HepG2 (cell line): ENCODE measurements at regions not wholly inside any gene's neighbourhood (a gene's known extent, or its start where the extent isn't known, plus 50 kb on each side); places are given as distances from the start of the nearest gene placed in this dataset.

Experiments used
- ATAC-seq: fragments of 200-7000 bp; cut with Tn5 transposase; 3 replicates; pipeline ENCODE4 v1.9.1; 2020; ENCODE audit warnings: mild to moderate bottlenecking, moderate library complexity
- BruUV-seq: library from RNA; stranded (reverse); fragments of 400-500 nt; replicated peaks from 2 replicates; lab custom pipeline; 2021; lab: Mats Ljungman, UMichigan
- CTCF ChIA-PET: fragments of 300-600 bp; formaldehyde crosslinking; extraction: SDS; loops from one replicate; lab custom pipeline; 2021; ENCODE audit warnings: low total read pairs, inconsistent platforms, low intra/inter-chr PET ratio; lab: Yijun Ruan, JAX
- POLR2A ChIA-PET: fragments of 350-600 bp; sonication (Branson Sonifier 250); formaldehyde crosslinking; loops from one replicate; lab custom pipeline; 2020; ENCODE audit warnings: antibody characterized with exemption, inconsistent platforms; lab: Yijun Ruan, JAX
- DNase-seq: peaks from one replicate; pipeline ENCODE4 v3.0.0-alpha.2; 2015; ENCODE audit warnings: low spot score
- FAIRE-seq: peaks from 3 replicates; lab custom pipeline; 2011; peaks lifted over from hg19 to GRCh38; lab: Jason Lieb, UNC
- H2AFZ ChIP-seq: one replicate; pipeline ENCODE4 v1.6.1; 2011; ENCODE audit warnings: low read length, inconsistent platforms
- H3K27ac ChIP-seq: fragments of 300-600 bp; 3 replicates; pipeline ENCODE4 v1.8.0; 2011; ENCODE audit warnings: mixed run types, mild to moderate bottlenecking, mixed read lengths, low read length, inconsistent platforms; ENCODE audit not compliant: insufficient read depth; ENCODE audit errors: extremely low read length
- H3K27me3 ChIP-seq, 2 experiments: fragments of 200-600 bp in 1 of 2; 2 replicates in 1 of 2; 3 replicates in 1 of 2; pipeline versions ENCODE4 v1.6.0 to v1.8.0; 2011; ENCODE audit warnings: low read length in 2 of 2, mild to moderate bottlenecking in 2 of 2, moderate library complexity in 2 of 2, inconsistent platforms in 1 of 2; ENCODE audit not compliant: insufficient read depth in 2 of 2, control insufficient read depth in 1 of 2
- H3K36me3 ChIP-seq, 2 experiments: fragments of 200-600 bp in 1 of 2; replicated peaks in 1 of 2; 2 replicates in 1 of 2; 3 replicates in 1 of 2; pipeline versions ENCODE4 v1.5.1 to v1.8.0; 2011; ENCODE audit warnings: low read length in 2 of 2, inconsistent platforms in 1 of 2; ENCODE audit not compliant: insufficient read depth in 2 of 2, control insufficient read depth in 1 of 2
- H3K4me1 ChIP-seq: 2 replicates; pipeline ENCODE4 v1.5.1; 2012; ENCODE audit warnings: low read length, inconsistent platforms; ENCODE audit not compliant: insufficient read depth
- H3K4me2 ChIP-seq: 2 replicates; pipeline ENCODE4 v1.6.0; 2011; ENCODE audit warnings: low read depth, low read length, inconsistent platforms
- H3K4me3 ChIP-seq, 3 experiments: fragments of 200-600 bp in 1 of 3; sonication (generic), shearing (Covaris generic) in 1 of 3; replicated peaks in 1 of 3; 2 replicates each; pipeline ENCODE4 v1.5.1; 2011 to 2016; ENCODE audit warnings: low read length in 3 of 3, inconsistent platforms in 2 of 3, low read depth in 2 of 3, mild to moderate bottlenecking in 2 of 3, control low read depth in 1 of 3, mixed read lengths in 1 of 3; ENCODE audit not compliant: insufficient read depth in 1 of 3
- H3K79me2 ChIP-seq: one replicate; pipeline ENCODE4 v1.6.1; 2011; ENCODE audit warnings: low read length, inconsistent platforms; ENCODE audit not compliant: insufficient read depth
- H3K9ac ChIP-seq: 2 replicates; pipeline ENCODE4 v1.6.0; 2011; ENCODE audit warnings: mild to moderate bottlenecking, low read depth, low read length, inconsistent platforms; ENCODE audit not compliant: insufficient read depth
- H3K9me3 ChIP-seq: 2 replicates; pipeline ENCODE4 v1.5.1; 2012; ENCODE audit warnings: mild to moderate bottlenecking, low read length
- H4K20me1 ChIP-seq: 2 replicates; pipeline ENCODE4 v1.6.0; 2011; ENCODE audit warnings: inconsistent platforms, mild to moderate bottlenecking, low read length, moderate library complexity; ENCODE audit not compliant: insufficient read depth
- ATRX ChIP-seq: sonication (generic); formaldehyde crosslinking; IDR thresholded peaks from 2 replicates; pipeline ENCODE4 v1.4.0; 2020; ENCODE audit warnings: missing genetic modification reagents, borderline replicate concordance
- JUN ChIP-seq: sonication (generic); formaldehyde crosslinking; IDR thresholded peaks from 2 replicates; pipeline ENCODE4 v1.4.0; 2020; ENCODE audit warnings: mild to moderate bottlenecking, missing genetic modification reagents
- MEIS1 ChIP-seq: sonication (generic); formaldehyde crosslinking; IDR thresholded peaks from 2 replicates; pipeline ENCODE4 v1.9.0; 2021; ENCODE audit warnings: mild to moderate bottlenecking, missing genetic modification reagents, moderate library complexity, borderline replicate concordance
- RARG ChIP-seq: sonication (generic); formaldehyde crosslinking; IDR thresholded peaks from 2 replicates; pipeline ENCODE4 v1.4.0; 2020; ENCODE audit warnings: low read depth, mild to moderate bottlenecking, missing genetic modification reagents
- RELA ChIP-seq: sonication (generic); formaldehyde crosslinking; IDR thresholded peaks from 2 replicates; pipeline ENCODE4 v1.4.0; 2020; ENCODE audit warnings: missing genetic modification reagents
- SMYD3 ChIP-seq: sonication (generic); formaldehyde crosslinking; IDR thresholded peaks from 2 replicates; pipeline ENCODE4 v1.8.1; 2023; ENCODE audit warnings: mild to moderate bottlenecking, missing genetic modification reagents
- SP4 ChIP-seq: sonication (generic); formaldehyde crosslinking; IDR thresholded peaks from 2 replicates; pipeline ENCODE4 v1.8.1; 2023; ENCODE audit warnings: mild to moderate bottlenecking, missing genetic modification reagents
- SP5 ChIP-seq: IDR thresholded peaks from 2 replicates; pipeline ENCODE4 v1.6.1; 2016; ENCODE audit warnings: low read depth, borderline replicate concordance
- SRSF4 ChIP-seq: fragments of 200-400 bp; formaldehyde crosslinking; IDR thresholded peaks from one replicate; pipeline ENCODE4 v1.6.1; 2018; ENCODE audit warnings: mild to moderate bottlenecking, low read depth, low read length, moderate library complexity; ENCODE audit not compliant: poor library complexity, severe bottlenecking
- TCF7 ChIP-seq: sonication (generic); IDR thresholded peaks from 2 replicates; pipeline ENCODE4 v1.6.1; 2016; ENCODE audit warnings: antibody characterized with exemption, low read depth
- TCF7L2 ChIP-seq: IDR thresholded peaks from 2 replicates; pipeline ENCODE4 v1.6.1; 2011; ENCODE audit warnings: mild to moderate bottlenecking, low read depth, low read length, moderate library complexity
- TEAD2 ChIP-seq: sonication (generic); formaldehyde crosslinking; IDR thresholded peaks from 2 replicates; pipeline ENCODE4 v1.9.0; 2021; ENCODE audit warnings: missing genetic modification reagents
- U2AF1 ChIP-seq: fragments of 200-400 bp; formaldehyde crosslinking; optimal IDR thresholded peaks from 2 replicates; pipeline ENCODE3; 2017; ENCODE audit warnings: mild to moderate bottlenecking, low read depth, low read length
- ZNF441 ChIP-seq: sonication (generic); formaldehyde crosslinking; IDR thresholded peaks from 2 replicates; pipeline ENCODE4 v1.7.0; 2021; ENCODE audit warnings: missing genetic modification reagents, borderline replicate concordance
- ZNF547 ChIP-seq: sonication (generic); formaldehyde crosslinking; IDR thresholded peaks from 2 replicates; pipeline ENCODE4 v1.5.1; 2020; ENCODE audit warnings: mild to moderate bottlenecking, missing genetic modification reagents
- ZNF678 ChIP-seq: sonication (generic); formaldehyde crosslinking; IDR thresholded peaks from 2 replicates; pipeline ENCODE4 v1.4.0; 2020; ENCODE audit warnings: mild to moderate bottlenecking, missing genetic modification reagents
- in situ Hi-C: cut with HindIII; loops from 2 replicates; pipeline ENCODE4 v1.10.0; 2017; ENCODE audit warnings: low pct_unique_long_range_greater_than_20kb; ENCODE audit not compliant: extremely low pct_ligation_motif_present
- intact Hi-C: fragments of 100-400 bp; cut with micrococcal nuclease; formaldehyde crosslinking; loops from one replicate; pipeline ENCODE4 v1.10.0; 2022; ENCODE audit not compliant: unreplicated experiment
- TF ChIP-seq, protein P1 (sequence below): sonication (generic); formaldehyde crosslinking; conservative IDR thresholded peaks from 2 replicates; pipeline ENCODE4 v1.8.0; 2022; ENCODE audit warnings: low read depth, missing genetic modification reagents
- TF ChIP-seq, protein P2 (sequence below): IDR thresholded peaks from 2 replicates; pipeline ENCODE4 v1.6.1; 2016; ENCODE audit warnings: missing biosample characterization, missing genetic modification reagents, low read depth

DNA sequence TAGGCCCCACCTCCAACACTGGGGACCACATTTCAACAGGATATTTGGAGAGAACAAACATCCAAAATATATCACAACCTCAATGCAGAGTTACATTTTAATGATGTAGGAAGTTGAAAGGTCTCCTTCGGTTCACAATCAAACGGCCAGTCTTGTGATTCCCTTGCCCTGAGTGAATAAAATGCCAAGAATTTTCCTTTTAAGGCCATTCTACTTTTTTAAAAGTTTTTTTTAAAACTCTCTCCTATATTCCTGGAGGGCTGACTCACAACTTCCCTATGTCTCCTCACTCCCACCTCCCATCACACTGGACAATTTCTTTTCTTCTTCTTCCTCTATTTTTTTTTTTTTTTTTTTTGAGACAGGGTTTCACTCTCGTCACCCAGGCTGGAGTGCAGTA, 693.6 kb upstream of the AUTS2 start (continued):
- no peak for TF ChIP-seq SP5

DNA sequence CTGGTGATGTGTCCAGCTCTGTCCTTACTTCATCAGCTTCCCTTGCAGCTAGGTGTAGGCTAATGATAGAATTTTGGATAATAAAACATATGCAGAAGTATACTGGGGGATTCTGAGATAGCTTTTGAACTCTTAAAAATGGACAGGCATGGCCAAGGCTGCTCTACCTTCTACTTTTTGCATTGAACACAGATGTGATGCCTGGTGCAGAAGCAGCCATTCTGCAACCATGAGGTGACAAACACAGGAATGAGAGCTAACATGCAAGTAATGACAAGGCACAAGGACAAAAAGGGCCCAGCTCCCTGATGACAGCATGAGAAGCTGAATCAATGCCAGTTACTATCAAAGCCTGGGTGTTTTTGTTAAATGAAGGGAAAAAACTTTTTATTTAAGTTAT, 686.5 kb upstream of the AUTS2 start:
- no peak overlapping the region for H3K9ac ChIP-seq
- in situ Hi-C loops: no loop called here

More for the DNA sequence above, 686.5 kb upstream of the AUTS2 start:
- Histone ChIP-seq H3K4me2 (no peak overlapping the region), H3K27ac (no peak overlapping the region), H3K9me3 (peaks cover 57% of the 10 kb centered on the region), H3K4me3 (no peak overlapping the region), H2AFZ (no peak overlapping the region), H3K27me3 (no peaks in the 10 kb centered on the region), H4K20me1 (no peaks in the 10 kb centered on the region), H3K36me3 (no peaks in the 10 kb centered on the region), H3K4me1 (no peaks in the 10 kb centered on the region), H3K79me2 (no peaks in the 10 kb centered on the region)
- intact Hi-C loops: no loop called here
- ChIA-PET POLR2A (no interaction called here), CTCF (no interaction called here)
- ATAC-seq (no peak), FAIRE-seq (no peak), DNase-seq (no peak)
- no peak for TF ChIP-seq RELA (CRISPR knock-in tag)
- no peak for TF ChIP-seq ATRX (CRISPR knock-in tag)
- no peak for TF ChIP-seq TCF7
- TF ChIP-seq, protein P1, sequence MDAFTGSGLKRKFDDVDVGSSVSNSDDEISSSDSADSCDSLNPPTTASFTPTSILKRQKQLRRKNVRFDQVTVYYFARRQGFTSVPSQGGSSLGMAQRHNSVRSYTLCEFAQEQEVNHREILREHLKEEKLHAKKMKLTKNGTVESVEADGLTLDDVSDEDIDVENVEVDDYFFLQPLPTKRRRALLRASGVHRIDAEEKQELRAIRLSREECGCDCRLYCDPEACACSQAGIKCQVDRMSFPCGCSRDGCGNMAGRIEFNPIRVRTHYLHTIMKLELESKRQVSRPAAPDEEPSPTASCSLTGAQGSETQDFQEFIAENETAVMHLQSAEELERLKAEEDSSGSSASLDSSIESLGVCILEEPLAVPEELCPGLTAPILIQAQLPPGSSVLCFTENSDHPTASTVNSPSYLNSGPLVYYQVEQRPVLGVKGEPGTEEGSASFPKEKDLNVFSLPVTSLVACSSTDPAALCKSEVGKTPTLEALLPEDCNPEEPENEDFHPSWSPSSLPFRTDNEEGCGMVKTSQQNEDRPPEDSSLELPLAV: no peak
- no peak for TF ChIP-seq TCF7L2
- TF ChIP-seq SP4 (CRISPR knock-in tag): no peak
- no peak for TF ChIP-seq ZNF678 (CRISPR knock-in tag)
- no peak for TF ChIP-seq TEAD2 (CRISPR knock-in tag)
- TF ChIP-seq, protein P2, sequence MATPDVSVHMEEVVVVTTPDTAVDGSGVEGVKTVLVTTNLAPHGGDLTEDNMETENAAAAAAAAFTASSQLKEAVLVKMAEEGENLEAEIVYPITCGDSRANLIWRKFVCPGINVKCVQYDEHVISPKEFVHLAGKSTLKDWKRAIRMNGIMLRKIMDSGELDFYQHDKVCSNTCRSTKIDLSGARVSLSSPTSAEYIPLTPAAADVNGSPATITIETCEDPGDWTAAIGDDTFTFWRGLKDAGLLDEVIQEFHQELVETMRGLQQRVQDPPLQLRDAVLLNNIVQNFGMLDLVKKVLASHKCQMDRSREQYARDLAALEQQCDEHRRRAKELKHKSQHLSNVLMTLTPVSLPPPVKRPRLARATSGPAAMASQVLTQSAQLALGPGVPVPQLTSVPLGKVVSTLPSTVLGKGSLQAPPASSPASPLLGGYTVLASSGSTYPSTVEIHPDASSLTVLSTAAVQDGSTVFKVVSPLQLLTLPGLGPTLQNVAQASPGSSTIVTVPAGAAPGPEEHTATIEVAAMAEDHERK (CRISPR knock-in tag): no peak
- TF ChIP-seq MEIS1 (CRISPR knock-in tag): no peak
- no peak for TF ChIP-seq ZNF441
- no peak for TF ChIP-seq SMYD3 (CRISPR knock-in tag)
- TF ChIP-seq ZNF547 (CRISPR knock-in tag): no peak
- no peak for TF ChIP-seq RARG (CRISPR knock-in tag)
- no peak for TF ChIP-seq JUN (CRISPR knock-in tag)
- no peak for TF ChIP-seq U2AF1
- no peak for TF ChIP-seq SRSF4
- no TSS peak for BruUV-seq
